ENCODE measurements at regions not wholly inside any gene's neighbourhood (a gene's known extent, or its start where the extent isn't known, plus 50 kb on each side); places are given as distances from the start of the nearest gene placed in this dataset.

- H3K27ac ChIP-seq: no peak overlapping the region
- no peaks in the 10 kb centered on the region for H3K36me3 ChIP-seq
- H3K4me1 ChIP-seq (ENCODE audit: low read depth): no peaks in the 10 kb centered on the region
- no peak overlapping the region for H3K4me3 ChIP-seq
- no peaks in the 10 kb centered on the region for H3K9me3 ChIP-seq (ENCODE audit: low read depth)
- DNase-seq (ENCODE audit: low read depth in 1 of 2, low spot score in 1 of 2): no peak
- no peaks in the 10 kb centered on the region for H3K27me3 ChIP-seq
- TF ChIP-seq CTCF (IDR thresholded peaks at IDR 0.05; ENCODE audit: low read depth, low read length): no peak
Observed at GRCh38 chr4:175961604-175962003, 104.0 kb upstream of the WDR17 start.

GRCh38 chr4:175970072-175970471 lies 95.6 kb upstream of the WDR17 start:
- Histone ChIP-seq H3K27me3 (no peaks in the 10 kb centered on the region), H3K27ac (no peak overlapping the region), H3K9me3 (ENCODE audit: low read depth) (no peaks in the 10 kb centered on the region), H3K4me3 (no peak overlapping the region), H3K4me1 (ENCODE audit: low read depth) (no peaks in the 10 kb centered on the region), H3K36me3 (no peaks in the 10 kb centered on the region)
- no peak for DNase-seq (ENCODE audit: low read depth in 1 of 2, low spot score in 1 of 2)
- TF ChIP-seq CTCF (IDR thresholded peaks at IDR 0.05; ENCODE audit: low read depth, low read length): no peak

- no peak for DNase-seq (ENCODE audit: low read depth in 1 of 2, low spot score in 1 of 2)
- Histone ChIP-seq H3K27ac (no peak overlapping the region), H3K27me3 (no peaks in the 10 kb centered on the region)
Observed at GRCh38 chr4:175970724-175971123, 94.9 kb upstream of the WDR17 start.

GRCh38 chr4:175971388-175972179 lies 94.1 kb upstream of the WDR17 start:
- Histone ChIP-seq H3K36me3 (no peaks in the 10 kb centered on the region), H3K4me1 (ENCODE audit: low read depth) (no peaks in the 10 kb centered on the region), H3K4me3 (no peak overlapping the region), H3K27ac (no peak overlapping the region), H3K27me3 (no peaks in the 10 kb centered on the region), H3K9me3 (ENCODE audit: low read depth) (no peaks in the 10 kb centered on the region)
- DNase-seq (ENCODE audit: low read depth in 1 of 2, low spot score in 1 of 2): peak in 1 of 2 donors; percentile 8
- TF ChIP-seq CTCF (IDR thresholded peaks at IDR 0.05; ENCODE audit: low read depth, low read length): no peak

More at GRCh38 chr4:175970724-175971123, 94.9 kb upstream of the WDR17 start:
- Histone ChIP-seq H3K4me1 (ENCODE audit: low read depth) (no peaks in the 10 kb centered on the region), H3K36me3 (no peaks in the 10 kb centered on the region), H3K9me3 (ENCODE audit: low read depth) (no peaks in the 10 kb centered on the region), H3K4me3 (no peak overlapping the region)
- no peak for TF ChIP-seq CTCF (IDR thresholded peaks at IDR 0.05; ENCODE audit: low read depth, low read length)

- H3K36me3 ChIP-seq: no peaks in the 10 kb centered on the region
- H3K4me1 ChIP-seq (ENCODE audit: low read depth): no peaks in the 10 kb centered on the region
- H3K27me3 ChIP-seq: no peaks in the 10 kb centered on the region
- no peaks in the 10 kb centered on the region for H3K9me3 ChIP-seq (ENCODE audit: low read depth)
- H3K4me3 ChIP-seq: no peak overlapping the region
- H3K27ac ChIP-seq: no peak overlapping the region
- no peak for DNase-seq (ENCODE audit: low read depth in 1 of 2, low spot score in 1 of 2)
- TF ChIP-seq CTCF (IDR thresholded peaks at IDR 0.05; ENCODE audit: low read depth, low read length): no peak
Observed at GRCh38 chr4:175973027-175973923, 92.4 kb upstream of the WDR17 start.

Data from cardiac muscle cell (in vitro differentiated cells and primary cell).